Rectal smooth muscle tissue (tissue), 1 donor: ENCODE measurements at regions not wholly inside any gene's neighbourhood (a gene's known extent, or its start where the extent isn't known, plus 50 kb on each side); places are given as distances from the start of the nearest gene placed in this dataset.

ENCODE experiments used
- H3K27ac ChIP-seq: one replicate; pipeline ENCODE4 v1.7.0; 2013; ENCODE audit warnings: low read depth, low read length, inconsistent platforms
- H3K27me3 ChIP-seq: one replicate; pipeline ENCODE4 v1.7.0; 2013; ENCODE audit warnings: low read length; ENCODE audit not compliant: control insufficient read depth, insufficient read depth
- H3K36me3 ChIP-seq: one replicate; pipeline ENCODE4 v1.7.0; 2013; ENCODE audit warnings: low read length; ENCODE audit not compliant: control insufficient read depth, insufficient read depth
- H3K4me1 ChIP-seq: one replicate; pipeline ENCODE4 v1.7.0; 2013; ENCODE audit warnings: low read length; ENCODE audit not compliant: control insufficient read depth, insufficient read depth
- H3K4me3 ChIP-seq: one replicate; pipeline ENCODE4 v1.7.0; 2013; ENCODE audit warnings: low read length
- H3K9ac ChIP-seq: one replicate; pipeline ENCODE4 v1.7.0; 2013; ENCODE audit warnings: low read length

- Histone ChIP-seq H3K9ac (no peak overlapping the region), H3K4me3 (no peak overlapping the region), H3K36me3 (no peaks in the 10 kb centered on the region), H3K4me1 (no peaks in the 10 kb centered on the region), H3K27ac (no peak overlapping the region), H3K27me3 (no peaks in the 10 kb centered on the region)
These were observed 897.1 kb downstream of the TFAP2A start for GRCh38 chr6:9517806-9518205.

- Histone ChIP-seq H3K27me3 (no peaks in the 10 kb centered on the region), H3K9ac (no peak overlapping the region), H3K4me1 (no peaks in the 10 kb centered on the region), H3K36me3 (no peaks in the 10 kb centered on the region), H3K4me3 (no peak overlapping the region), H3K27ac (no peak overlapping the region)
These were observed 899.0 kb downstream of the TFAP2A start for GRCh38 chr6:9515633-9516606.

GRCh38 chr6:9514146-9514545, 900.7 kb downstream of the TFAP2A start:
- no peak overlapping the region for H3K4me3 ChIP-seq
- H3K36me3 ChIP-seq = no peaks in the 10 kb centered on the region
- H3K27ac ChIP-seq = no peak overlapping the region
- H3K4me1 ChIP-seq = no peaks in the 10 kb centered on the region
- H3K9ac ChIP-seq = no peak overlapping the region
- H3K27me3 ChIP-seq = no peaks in the 10 kb centered on the region

- Histone ChIP-seq H3K4me1 (no peaks in the 10 kb centered on the region), H3K27ac (no peak overlapping the region), H3K9ac (no peak overlapping the region), H3K36me3 (no peaks in the 10 kb centered on the region), H3K4me3 (no peak overlapping the region), H3K27me3 (no peaks in the 10 kb centered on the region)
These were observed 903.7 kb downstream of the TFAP2A start for GRCh38 chr6:9511157-9511556.

GRCh38 chr6:9507136-9507895, 907.6 kb downstream of the TFAP2A start:
- H3K27me3 ChIP-seq = no peaks in the 10 kb centered on the region
- H3K36me3 ChIP-seq = no peaks in the 10 kb centered on the region
- H3K9ac ChIP-seq = no peak overlapping the region
- no peak overlapping the region for H3K4me3 ChIP-seq
- no peaks in the 10 kb centered on the region for H3K4me1 ChIP-seq
- no peak overlapping the region for H3K27ac ChIP-seq

- Histone ChIP-seq H3K36me3 (no peaks in the 10 kb centered on the region), H3K27ac (no peak overlapping the region), H3K4me3 (no peak overlapping the region), H3K9ac (no peak overlapping the region), H3K27me3 (no peaks in the 10 kb centered on the region), H3K4me1 (no peaks in the 10 kb centered on the region)
These were observed 910.7 kb downstream of the TFAP2A start for GRCh38 chr6:9504191-9504590.

GRCh38 chr6:9503111-9503761, 911.6 kb downstream of the TFAP2A start:
- Histone ChIP-seq H3K36me3 (no peaks in the 10 kb centered on the region), H3K27ac (no peak overlapping the region), H3K27me3 (no peaks in the 10 kb centered on the region)

GRCh38 chr6:9499709-9500108, 915.2 kb downstream of the TFAP2A start:
- H3K9ac ChIP-seq = no peak overlapping the region
- H3K27me3 ChIP-seq = no peaks in the 10 kb centered on the region
- H3K4me1 ChIP-seq = no peaks in the 10 kb centered on the region
- H3K36me3 ChIP-seq = no peaks in the 10 kb centered on the region
- H3K4me3 ChIP-seq = no peak overlapping the region
- H3K27ac ChIP-seq = no peak overlapping the region

More at GRCh38 chr6:9503111-9503761, 911.6 kb downstream of the TFAP2A start:
- Histone ChIP-seq H3K4me3 (no peak overlapping the region), H3K9ac (no peak overlapping the region), H3K4me1 (no peaks in the 10 kb centered on the region)

- Histone ChIP-seq H3K4me3 (no peak overlapping the region), H3K27ac (no peak overlapping the region), H3K36me3 (no peaks in the 10 kb centered on the region), H3K4me1 (no peaks in the 10 kb centered on the region), H3K9ac (no peak overlapping the region), H3K27me3 (no peaks in the 10 kb centered on the region)
These were observed 918.0 kb downstream of the TFAP2A start for GRCh38 chr6:9496837-9497236.

- no peak overlapping the region for H3K4me3 ChIP-seq
- no peak overlapping the region for H3K27ac ChIP-seq
- no peak overlapping the region for H3K9ac ChIP-seq
- no peaks in the 10 kb centered on the region for H3K4me1 ChIP-seq
- no peaks in the 10 kb centered on the region for H3K27me3 ChIP-seq
- H3K36me3 ChIP-seq = no peaks in the 10 kb centered on the region
These were observed 920.0 kb downstream of the TFAP2A start for GRCh38 chr6:9494864-9495263.

GRCh38 chr6:9492790-9493189, 922.1 kb downstream of the TFAP2A start:
- Histone ChIP-seq H3K9ac (no peak overlapping the region), H3K4me1 (no peaks in the 10 kb centered on the region), H3K27ac (no peak overlapping the region), H3K4me3 (no peak overlapping the region), H3K27me3 (no peaks in the 10 kb centered on the region), H3K36me3 (no peaks in the 10 kb centered on the region)

GRCh38 chr6:9487128-9487527, 927.7 kb downstream of the TFAP2A start:
- Histone ChIP-seq H3K27me3 (no peaks in the 10 kb centered on the region), H3K36me3 (no peaks in the 10 kb centered on the region), H3K4me1 (no peaks in the 10 kb centered on the region), H3K27ac (no peak overlapping the region), H3K4me3 (no peak overlapping the region), H3K9ac (no peak overlapping the region)
